WTC11 (cell line): ENCODE measurements at regions not wholly inside any gene's neighbourhood (a gene's known extent, or its start where the extent isn't known, plus 50 kb on each side); places are given as distances from the start of the nearest gene placed in this dataset.

Experiments
- ATAC-seq: fragments of 200-7000 bp; cut with Tn5 transposase; 2 replicates; pipeline ENCODE4 v1.10.0; 2021; ENCODE audit warnings: mild to moderate bottlenecking, moderate library complexity
- CTCF ChIA-PET: fragments of 300-600 bp; sonication (Branson Sonifier 250); formaldehyde crosslinking; loops from one replicate; lab custom pipeline; 2021; ENCODE audit warnings: antibody characterized with exemption; lab: Charles Lee
- POLR2A ChIA-PET: fragments of 350-600 bp; sonication (Branson Sonifier 250); formaldehyde crosslinking; loops from one replicate; lab custom pipeline; 2021; ENCODE audit warnings: antibody characterized with exemption; lab: Charles Lee
- DNase-seq: peaks from one replicate; pipeline ENCODE4 v3.0.0; 2021; ENCODE audit warnings: low spot score
- H3K27ac Mint-ChIP-seq: 2 replicates; pipeline ENCODE4 v1.8.0; 2021; ENCODE audit warnings: mixed read lengths
- H3K27me3 Mint-ChIP-seq: 2 replicates; pipeline ENCODE4 v1.8.0; 2021; ENCODE audit warnings: low read depth, mild to moderate bottlenecking, moderate library complexity, mixed read lengths
- H3K36me3 Mint-ChIP-seq: 2 replicates; pipeline ENCODE4 v1.8.0; 2021; ENCODE audit warnings: mixed read lengths
- H3K4me1 Mint-ChIP-seq: 2 replicates; pipeline ENCODE4 v1.8.0; 2022; ENCODE audit warnings: mixed read lengths
- H3K4me3 Mint-ChIP-seq: 2 replicates; pipeline ENCODE4 v1.8.0; 2021; ENCODE audit warnings: mild to moderate bottlenecking, moderate library complexity, mixed read lengths
- H3K9me3 Mint-ChIP-seq: 2 replicates; pipeline ENCODE4 v1.8.0; 2021; ENCODE audit warnings: mixed read lengths
- ATF1 ChIP-seq: sonication (generic); formaldehyde crosslinking; IDR thresholded peaks from 2 replicates; pipeline ENCODE4 v1.8.1; 2023; ENCODE audit warnings: mild to moderate bottlenecking, moderate library complexity, missing genetic modification reagents
- GABPB1 ChIP-seq: sonication (generic); formaldehyde crosslinking; IDR thresholded peaks from 2 replicates; pipeline ENCODE4 v1.8.1; 2023; ENCODE audit warnings: mild to moderate bottlenecking, missing genetic modification reagents
- IRF2 ChIP-seq: sonication (generic); formaldehyde crosslinking; IDR thresholded peaks from 2 replicates; pipeline ENCODE4 v1.8.0; 2022; ENCODE audit warnings: low read depth, missing genetic modification reagents, borderline replicate concordance
- JAZF1 ChIP-seq: fragments of 250-450 bp; sonication (Bioruptor Pico); IDR thresholded peaks from 2 replicates; pipeline ENCODE4 v1.9.0; 2021; ENCODE audit warnings: moderate library complexity, mild to moderate bottlenecking, inconsistent platforms
- KAT7 ChIP-seq: sonication (generic); formaldehyde crosslinking; IDR thresholded peaks from 2 replicates; pipeline ENCODE4 v1.8.1; 2023; ENCODE audit warnings: missing genetic modification reagents, mild to moderate bottlenecking, borderline replicate concordance
- NFATC4 ChIP-seq: fragments of 250-450 bp; sonication (Bioruptor Pico); IDR thresholded peaks from 2 replicates; pipeline ENCODE4 v1.9.0; 2021; ENCODE audit warnings: mild to moderate bottlenecking
- NFE2L1 ChIP-seq: sonication (generic); formaldehyde crosslinking; IDR thresholded peaks from 2 replicates; pipeline ENCODE4 v1.8.1; 2023; ENCODE audit warnings: missing genetic modification reagents
- NR3C1 ChIP-seq: sonication (generic); formaldehyde crosslinking; conservative IDR thresholded peaks from 2 replicates; pipeline ENCODE4 v1.8.1; 2023; ENCODE audit warnings: low read depth, mild to moderate bottlenecking, missing genetic modification reagents
- OVOL2 ChIP-seq: fragments of 250-450 bp; sonication (Bioruptor Pico); IDR thresholded peaks from 2 replicates; pipeline ENCODE4 v1.9.0; 2021; ENCODE audit warnings: mild to moderate bottlenecking, borderline replicate concordance
- RELA ChIP-seq: sonication (generic); formaldehyde crosslinking; IDR thresholded peaks from 2 replicates; pipeline ENCODE4 v1.8.1; 2022; ENCODE audit warnings: missing genetic modification reagents, mild to moderate bottlenecking, borderline replicate concordance
- SMAD4 ChIP-seq: sonication (generic); formaldehyde crosslinking; IDR thresholded peaks from 2 replicates; pipeline ENCODE4 v1.8.0; 2022; ENCODE audit warnings: mild to moderate bottlenecking, missing genetic modification reagents
- TEAD4 ChIP-seq: sonication (generic); formaldehyde crosslinking; IDR thresholded peaks from 2 replicates; pipeline ENCODE4 v1.8.0; 2022; ENCODE audit warnings: mild to moderate bottlenecking, missing genetic modification reagents
- TP53 ChIP-seq: sonication (generic); formaldehyde crosslinking; IDR thresholded peaks from 2 replicates; pipeline ENCODE4 v1.8.1; 2023; ENCODE audit warnings: mild to moderate bottlenecking, missing genetic modification reagents
- TF ChIP-seq, protein P1 (sequence below): sonication (generic); formaldehyde crosslinking; IDR thresholded peaks from 2 replicates; pipeline ENCODE4 v1.8.0; 2023; ENCODE audit warnings: missing genetic modification reagents
- TF ChIP-seq, protein P2 (sequence below): sonication (generic); formaldehyde crosslinking; IDR thresholded peaks from 2 replicates; pipeline ENCODE4 v1.8.1; 2022; ENCODE audit warnings: mild to moderate bottlenecking, moderate library complexity, missing genetic modification reagents
- TF ChIP-seq, protein P3 (sequence below): sonication (generic); formaldehyde crosslinking; conservative IDR thresholded peaks from 2 replicates; pipeline ENCODE4 v1.8.1; 2023; ENCODE audit warnings: mild to moderate bottlenecking, low read depth, missing genetic modification reagents, moderate library complexity
- TF ChIP-seq, protein P4 (sequence below): fragments of 250-450 bp; sonication (Bioruptor Pico); IDR thresholded peaks from 2 replicates; pipeline ENCODE4 v1.9.0; 2021; ENCODE audit warnings: moderate library complexity, mild to moderate bottlenecking, inconsistent platforms, borderline replicate concordance
- TF ChIP-seq, protein P5 (sequence below): fragments of 250-450 bp; sonication (Bioruptor Pico); IDR thresholded peaks from 2 replicates; pipeline ENCODE4 v2.1.2; 2022; ENCODE audit warnings: mild to moderate bottlenecking, moderate library complexity
- TF ChIP-seq, protein P6 (sequence below): sonication (generic); formaldehyde crosslinking; IDR thresholded peaks from 2 replicates; pipeline ENCODE4 v1.8.1; 2023; ENCODE audit warnings: mild to moderate bottlenecking, missing genetic modification reagents
- TF ChIP-seq, protein P7 (sequence below): fragments of 250-450 bp; sonication (Bioruptor Pico); IDR thresholded peaks from 2 replicates; pipeline ENCODE4 v1.8.0; 2021; ENCODE audit warnings: mild to moderate bottlenecking
- TF ChIP-seq, protein P8 (sequence below): sonication (generic); formaldehyde crosslinking; IDR thresholded peaks from 2 replicates; pipeline ENCODE4 v1.8.0; 2022; ENCODE audit warnings: mild to moderate bottlenecking, missing genetic modification reagents

DNA sequence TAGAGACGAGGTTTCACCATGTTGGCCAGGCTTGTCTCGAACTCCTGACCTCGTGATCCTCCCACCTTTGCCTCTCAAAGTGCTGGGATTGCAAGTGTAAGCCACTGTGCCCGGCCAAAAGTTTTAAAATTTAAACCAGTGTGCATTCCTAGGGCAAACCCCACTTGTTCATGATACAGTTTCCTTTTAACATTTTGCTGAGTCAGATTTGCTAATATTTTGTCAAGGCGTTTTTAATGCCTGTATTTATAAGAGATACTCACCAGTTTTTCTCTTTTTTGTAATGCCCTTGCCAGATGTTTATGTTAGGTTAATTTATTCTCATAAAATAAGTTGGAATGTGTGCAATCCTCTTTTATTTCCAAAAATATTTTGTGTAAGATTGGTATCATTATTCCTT, 927.4 kb downstream of the DNAJB9 start (continued):
- no peak for TF ChIP-seq KAT7

DNA sequence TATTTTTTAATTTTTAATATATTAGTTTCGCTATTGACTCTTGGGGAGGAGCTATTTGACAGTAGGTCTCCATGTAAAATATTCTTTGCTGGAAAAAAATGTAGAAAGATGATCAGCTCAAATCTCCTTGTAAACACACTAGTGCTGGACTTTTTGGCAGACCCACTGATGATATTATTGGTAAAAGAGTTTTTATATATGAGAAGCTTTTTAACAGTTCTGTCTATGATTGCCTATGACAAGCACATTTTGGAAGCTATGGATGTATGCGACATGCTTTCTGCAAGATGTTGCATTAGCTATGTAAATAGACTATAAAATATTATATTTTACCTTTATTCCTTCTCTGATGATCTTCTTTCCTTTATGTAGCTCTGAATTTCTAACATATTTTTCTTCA, 928.5 kb downstream of the DNAJB9 start:
- Mint-ChIP-seq H3K36me3 (peaks cover 12% of the 10 kb centered on the region), H3K9me3 (peaks cover 28% of the 10 kb centered on the region), H3K4me3 (no peak overlapping the region), H3K4me1 (no peaks in the 10 kb centered on the region; the same call in 1 of the 2 replicates), H3K27me3 (no peaks in the 10 kb centered on the region), H3K27ac (no peak overlapping the region)
- ChIA-PET CTCF (no interaction called here), POLR2A (no interaction called here)
- DNase-seq (no peak), ATAC-seq (no peak)
- TF ChIP-seq OVOL2 (CRISPR knock-in tag), result no peak
- no peak for TF ChIP-seq NFE2L1 (CRISPR knock-in tag)
- no peak for TF ChIP-seq RELA (CRISPR knock-in tag)
- TF ChIP-seq JAZF1 (CRISPR knock-in tag), result no peak
- no peak for TF ChIP-seq GABPB1 (CRISPR knock-in tag)
- TF ChIP-seq TEAD4 (CRISPR knock-in tag), result no peak
- TF ChIP-seq SMAD4, result no peak

DNA sequence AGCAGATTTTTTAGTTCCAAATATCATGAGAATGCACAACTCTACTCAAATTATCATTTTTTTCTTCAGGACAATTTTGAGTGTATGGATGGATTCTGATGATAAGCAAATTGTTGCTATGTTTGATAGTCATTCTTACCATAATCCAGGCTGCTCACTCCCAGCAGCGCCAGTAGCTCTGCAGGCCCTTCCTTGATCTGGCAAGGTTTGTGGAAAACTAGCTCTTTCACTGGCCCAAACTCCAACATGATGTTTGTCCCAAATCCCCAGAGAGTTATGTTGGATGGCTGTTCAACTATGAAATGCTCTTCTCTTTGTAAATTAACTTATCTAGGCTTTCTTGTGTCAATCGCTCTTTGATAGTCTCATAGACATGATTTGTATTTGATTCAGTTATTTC, 933.7 kb downstream of the DNAJB9 start:
- TF ChIP-seq NFATC4 (CRISPR knock-in tag), result no peak
- TF ChIP-seq, protein P1, sequence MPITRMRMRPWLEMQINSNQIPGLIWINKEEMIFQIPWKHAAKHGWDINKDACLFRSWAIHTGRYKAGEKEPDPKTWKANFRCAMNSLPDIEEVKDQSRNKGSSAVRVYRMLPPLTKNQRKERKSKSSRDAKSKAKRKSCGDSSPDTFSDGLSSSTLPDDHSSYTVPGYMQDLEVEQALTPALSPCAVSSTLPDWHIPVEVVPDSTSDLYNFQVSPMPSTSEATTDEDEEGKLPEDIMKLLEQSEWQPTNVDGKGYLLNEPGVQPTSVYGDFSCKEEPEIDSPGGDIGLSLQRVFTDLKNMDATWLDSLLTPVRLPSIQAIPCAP, result no peak
- TF ChIP-seq, protein P2, sequence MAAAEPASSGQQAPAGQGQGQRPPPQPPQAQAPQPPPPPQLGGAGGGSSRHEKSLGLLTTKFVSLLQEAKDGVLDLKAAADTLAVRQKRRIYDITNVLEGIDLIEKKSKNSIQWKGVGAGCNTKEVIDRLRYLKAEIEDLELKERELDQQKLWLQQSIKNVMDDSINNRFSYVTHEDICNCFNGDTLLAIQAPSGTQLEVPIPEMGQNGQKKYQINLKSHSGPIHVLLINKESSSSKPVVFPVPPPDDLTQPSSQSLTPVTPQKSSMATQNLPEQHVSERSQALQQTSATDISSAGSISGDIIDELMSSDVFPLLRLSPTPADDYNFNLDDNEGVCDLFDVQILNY (CRISPR knock-in tag), result no peak
- TF ChIP-seq, protein P3, sequence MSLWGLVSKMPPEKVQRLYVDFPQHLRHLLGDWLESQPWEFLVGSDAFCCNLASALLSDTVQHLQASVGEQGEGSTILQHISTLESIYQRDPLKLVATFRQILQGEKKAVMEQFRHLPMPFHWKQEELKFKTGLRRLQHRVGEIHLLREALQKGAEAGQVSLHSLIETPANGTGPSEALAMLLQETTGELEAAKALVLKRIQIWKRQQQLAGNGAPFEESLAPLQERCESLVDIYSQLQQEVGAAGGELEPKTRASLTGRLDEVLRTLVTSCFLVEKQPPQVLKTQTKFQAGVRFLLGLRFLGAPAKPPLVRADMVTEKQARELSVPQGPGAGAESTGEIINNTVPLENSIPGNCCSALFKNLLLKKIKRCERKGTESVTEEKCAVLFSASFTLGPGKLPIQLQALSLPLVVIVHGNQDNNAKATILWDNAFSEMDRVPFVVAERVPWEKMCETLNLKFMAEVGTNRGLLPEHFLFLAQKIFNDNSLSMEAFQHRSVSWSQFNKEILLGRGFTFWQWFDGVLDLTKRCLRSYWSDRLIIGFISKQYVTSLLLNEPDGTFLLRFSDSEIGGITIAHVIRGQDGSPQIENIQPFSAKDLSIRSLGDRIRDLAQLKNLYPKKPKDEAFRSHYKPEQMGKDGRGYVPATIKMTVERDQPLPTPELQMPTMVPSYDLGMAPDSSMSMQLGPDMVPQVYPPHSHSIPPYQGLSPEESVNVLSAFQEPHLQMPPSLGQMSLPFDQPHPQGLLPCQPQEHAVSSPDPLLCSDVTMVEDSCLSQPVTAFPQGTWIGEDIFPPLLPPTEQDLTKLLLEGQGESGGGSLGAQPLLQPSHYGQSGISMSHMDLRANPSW (CRISPR knock-in tag), result no peak
- no peak for TF ChIP-seq SMAD4
- TF ChIP-seq NR3C1 (CRISPR knock-in tag), result no peak
- TF ChIP-seq, protein P4, sequence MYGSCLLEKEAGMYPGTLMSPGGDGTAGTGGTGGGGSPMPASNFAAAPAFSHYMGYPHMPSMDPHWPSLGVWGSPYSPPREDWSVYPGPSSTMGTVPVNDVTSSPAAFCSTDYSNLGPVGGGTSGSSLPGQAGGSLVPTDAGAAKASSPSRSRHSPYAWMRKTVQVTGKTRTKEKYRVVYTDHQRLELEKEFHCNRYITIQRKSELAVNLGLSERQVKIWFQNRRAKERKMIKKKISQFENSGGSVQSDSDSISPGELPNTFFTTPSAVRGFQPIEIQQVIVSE (CRISPR knock-in tag), result no peak
- no peak for TF ChIP-seq RELA (CRISPR knock-in tag)
- TF ChIP-seq, protein P5, sequence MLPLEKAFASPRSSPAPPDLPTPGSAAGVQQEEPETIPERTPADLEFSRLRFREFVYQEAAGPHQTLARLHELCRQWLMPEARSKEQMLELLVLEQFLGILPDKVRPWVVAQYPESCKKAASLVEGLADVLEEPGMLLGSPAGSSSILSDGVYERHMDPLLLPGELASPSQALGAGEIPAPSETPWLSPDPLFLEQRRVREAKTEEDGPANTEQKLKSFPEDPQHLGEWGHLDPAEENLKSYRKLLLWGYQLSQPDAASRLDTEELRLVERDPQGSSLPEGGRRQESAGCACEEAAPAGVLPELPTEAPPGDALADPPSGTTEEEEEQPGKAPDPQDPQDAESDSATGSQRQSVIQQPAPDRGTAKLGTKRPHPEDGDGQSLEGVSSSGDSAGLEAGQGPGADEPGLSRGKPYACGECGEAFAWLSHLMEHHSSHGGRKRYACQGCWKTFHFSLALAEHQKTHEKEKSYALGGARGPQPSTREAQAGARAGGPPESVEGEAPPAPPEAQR (CRISPR knock-in tag), result no peak
- no peak for TF ChIP-seq IRF2 (CRISPR knock-in tag)
- TF ChIP-seq, protein P6, sequence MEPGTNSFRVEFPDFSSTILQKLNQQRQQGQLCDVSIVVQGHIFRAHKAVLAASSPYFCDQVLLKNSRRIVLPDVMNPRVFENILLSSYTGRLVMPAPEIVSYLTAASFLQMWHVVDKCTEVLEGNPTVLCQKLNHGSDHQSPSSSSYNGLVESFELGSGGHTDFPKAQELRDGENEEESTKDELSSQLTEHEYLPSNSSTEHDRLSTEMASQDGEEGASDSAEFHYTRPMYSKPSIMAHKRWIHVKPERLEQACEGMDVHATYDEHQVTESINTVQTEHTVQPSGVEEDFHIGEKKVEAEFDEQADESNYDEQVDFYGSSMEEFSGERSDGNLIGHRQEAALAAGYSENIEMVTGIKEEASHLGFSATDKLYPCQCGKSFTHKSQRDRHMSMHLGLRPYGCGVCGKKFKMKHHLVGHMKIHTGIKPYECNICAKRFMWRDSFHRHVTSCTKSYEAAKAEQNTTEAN (CRISPR knock-in tag), result no peak
- TF ChIP-seq, protein P7, sequence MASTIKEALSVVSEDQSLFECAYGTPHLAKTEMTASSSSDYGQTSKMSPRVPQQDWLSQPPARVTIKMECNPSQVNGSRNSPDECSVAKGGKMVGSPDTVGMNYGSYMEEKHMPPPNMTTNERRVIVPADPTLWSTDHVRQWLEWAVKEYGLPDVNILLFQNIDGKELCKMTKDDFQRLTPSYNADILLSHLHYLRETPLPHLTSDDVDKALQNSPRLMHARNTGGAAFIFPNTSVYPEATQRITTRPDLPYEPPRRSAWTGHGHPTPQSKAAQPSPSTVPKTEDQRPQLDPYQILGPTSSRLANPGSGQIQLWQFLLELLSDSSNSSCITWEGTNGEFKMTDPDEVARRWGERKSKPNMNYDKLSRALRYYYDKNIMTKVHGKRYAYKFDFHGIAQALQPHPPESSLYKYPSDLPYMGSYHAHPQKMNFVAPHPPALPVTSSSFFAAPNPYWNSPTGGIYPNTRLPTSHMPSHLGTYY (CRISPR knock-in tag), result no peak
- no peak for TF ChIP-seq TP53 (CRISPR knock-in tag)
- no peak for TF ChIP-seq ATF1 (CRISPR knock-in tag)
- TF ChIP-seq, protein P8, sequence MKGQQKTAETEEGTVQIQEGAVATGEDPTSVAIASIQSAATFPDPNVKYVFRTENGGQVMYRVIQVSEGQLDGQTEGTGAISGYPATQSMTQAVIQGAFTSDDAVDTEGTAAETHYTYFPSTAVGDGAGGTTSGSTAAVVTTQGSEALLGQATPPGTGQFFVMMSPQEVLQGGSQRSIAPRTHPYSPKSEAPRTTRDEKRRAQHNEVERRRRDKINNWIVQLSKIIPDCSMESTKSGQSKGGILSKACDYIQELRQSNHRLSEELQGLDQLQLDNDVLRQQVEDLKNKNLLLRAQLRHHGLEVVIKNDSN (CRISPR knock-in tag), result no peak
- peaks cover 12% of the 10 kb centered on the region for H3K36me3 Mint-ChIP-seq
- no peaks in the 10 kb centered on the region for H3K27me3 Mint-ChIP-seq
- ChIA-PET POLR2A (interaction anchor here (0.7 kb wide), 1 partner anchor 592 kb away, joined by 3 read pairs; no protein-coding TSS in a partner anchor), CTCF (no interaction called here)
- H3K9me3 Mint-ChIP-seq, result peaks cover 28% of the 10 kb centered on the region
- no peaks in the 10 kb centered on the region; the same call in 1 of the 2 replicates for H3K4me1 Mint-ChIP-seq
- DNase-seq (no peak), ATAC-seq (no peak)
- no peak overlapping the region for H3K4me3 Mint-ChIP-seq
- no peak overlapping the region for H3K27ac Mint-ChIP-seq
